Spleen (tissue), 11 donors: ENCODE measurements at regions not wholly inside any gene's neighbourhood (a gene's known extent, or its start where the extent isn't known, plus 50 kb on each side); places are given as distances from the start of the nearest gene placed in this dataset.
A peak's percentile ranks its signal among the peaks of the same experiment; 100 is the strongest.
"Not testable (repeated sequence)": the region's sequence is repeated elsewhere in the genome, so short reads cannot be mapped to it uniquely, and the experiment has no call there.

ENCODE experiments used
- DNase-seq: peaks from one replicate; pipeline ENCODE4 v3.0.0-alpha.2; 2020
- H3K27ac ChIP-seq, 8 donors: fragments of 200-600 bp; sonication (generic) in 7 of 8; 1 replicate in 4 of 8; 2 replicates in 4 of 8; pipeline versions ENCODE4 v1.5.0 to v1.8.0; 2016 to 2021; ENCODE audit warnings: inconsistent platforms in 4 of 8, mild to moderate bottlenecking in 4 of 8, moderate library complexity in 1 of 8
- H3K27me3 ChIP-seq, 7 donors: fragments of 200-600 bp; sonication (generic) in 6 of 7; replicated peaks in 1 of 7; 1 replicate in 4 of 7; 2 replicates in 3 of 7; pipeline versions ENCODE4 v1.5.0 to v1.8.0; 2016 to 2021; ENCODE audit warnings: inconsistent platforms in 3 of 7, mild to moderate bottlenecking in 1 of 7
- H3K36me3 ChIP-seq, 6 donors: fragments of 200-600 bp; sonication (generic) in 5 of 6; 1 replicate in 4 of 6; 2 replicates in 2 of 6; pipeline versions ENCODE4 v1.5.0 to v1.8.0; 2016 to 2021; ENCODE audit warnings: inconsistent platforms in 2 of 6
- H3K4me1 ChIP-seq, 6 donors: fragments of 200-600 bp; sonication (generic) in 5 of 6; 1 replicate in 3 of 6; 2 replicates in 3 of 6; pipeline versions ENCODE4 v1.5.0 to v1.8.0; 2016 to 2021; ENCODE audit warnings: inconsistent platforms in 3 of 6
- H3K4me3 ChIP-seq, 8 donors: fragments of 200-600 bp; sonication (generic) in 7 of 8; 1 replicate in 4 of 8; 2 replicates in 4 of 8; pipeline versions ENCODE4 v1.5.0 to v1.8.0; 2016 to 2021; ENCODE audit warnings: inconsistent platforms in 4 of 8, mild to moderate bottlenecking in 4 of 8, moderate library complexity in 2 of 8
- H3K9me3 ChIP-seq, 8 donors: fragments of 200-600 bp; sonication (generic) in 7 of 8; 1 replicate in 4 of 8; 2 replicates in 4 of 8; pipeline versions ENCODE4 v1.5.0 to v1.8.0; 2016 to 2021; ENCODE audit warnings: inconsistent platforms in 4 of 8
- POLR2A ChIP-seq, 3 donors: fragments of 450-650 bp; IDR thresholded peaks; one replicate each; pipeline ENCODE4 v1.5.1; 2017; ENCODE audit warnings: antibody characterized with exemption in 3 of 3, mild to moderate bottlenecking in 1 of 3
- POLR2AphosphoS5 ChIP-seq, 3 donors: sonication (generic); formaldehyde crosslinking; IDR thresholded peaks; one replicate each; pipeline ENCODE4 v1.5.1; 2017; ENCODE audit warnings: antibody characterized with exemption in 3 of 3
- WGBS, 5 donors: extraction: QIAGEN DNeasy Blood & Tissue Kit in 3 of 5; methylation state at CpG; one replicate each; pipeline versions ENCODE4 v1.1.5 to v1.1.7; 2013 to 2018; 5-methylcytosine and 5-hydroxymethylcytosine counted together
- intact Hi-C: fragments of 100-400 bp; cut with DNase I; formaldehyde crosslinking; loops from one replicate; pipeline ENCODE4 v1.15.0; 2023; ENCODE audit warnings: low total_unique reads
- TF ChIP-seq, protein P1 (sequence below), 11 experiments: fragments of 200-600 bp in 7 of 11; fragments of 450-650 bp in 4 of 11; sonication (generic) in 4 of 11; IDR thresholded peaks in 8 of 11; conservative IDR thresholded peaks in 3 of 11; 1 replicate in 7 of 11; 2 replicates in 4 of 11; pipeline versions ENCODE4 v1.4.0 to v1.8.0; 2016 to 2021; ENCODE audit warnings: antibody characterized with exemption in 11 of 11, inconsistent platforms in 4 of 11, mild to moderate bottlenecking in 1 of 11
- donor health status: healthy with polysubstance abuse.
- donor health status: DM: no; HTN: no; CAD: no; lungs with moderate emphysema.
- donor health status: DM: no; HTN: no; CAD: no.
- donor health status: Bipolar disorder and iron deficiency.
- donor health status: healthy.
- donor health status: DM: no; HTN: no; CAD: no.
- donor health status: DM: yes; HTN: yes; CAD: no.

DNA sequence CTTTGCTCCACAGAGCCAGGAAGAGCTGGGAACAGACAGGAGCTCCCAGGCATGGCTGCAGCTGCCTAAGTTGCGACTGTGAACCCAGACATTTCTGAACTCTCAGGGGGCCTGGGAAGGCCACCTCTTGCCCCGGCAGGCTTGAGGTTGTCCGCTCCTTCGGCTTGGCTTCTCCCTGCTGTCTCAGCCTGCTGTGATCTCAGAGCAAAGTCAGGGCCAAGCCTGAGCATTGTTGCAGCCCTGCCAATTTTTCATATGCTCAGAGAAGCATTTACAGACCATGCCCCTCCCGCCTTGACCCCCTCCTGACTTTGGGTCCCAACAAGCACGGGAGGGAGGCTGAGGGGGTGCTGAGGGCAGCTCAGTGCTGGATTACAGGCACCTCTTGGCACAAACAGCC, 1439.1 kb upstream of the FLRT2 start:
- no peaks in the 10 kb centered on the region for H3K27me3 ChIP-seq
- H3K4me1 ChIP-seq = peaks cover 0 to 3% (median 0%) of the 10 kb centered on the region in 6 donors
- intact Hi-C loops = no loop called here
- 73 to 84% (median 81%) methylated on average over 5 to 6 of the region's 6 CpGs for WGBS, 5 donors
- H3K9me3 ChIP-seq = peaks cover 0 to 5% (median 0%) of the 10 kb centered on the region in 8 donors
- no peaks in the 10 kb centered on the region for H3K36me3 ChIP-seq
- no peak overlapping the region for H3K27ac ChIP-seq
- no peak overlapping the region for H3K4me3 ChIP-seq
- no peak for TF ChIP-seq POLR2AphosphoS5 (IDR thresholded peaks at IDR 0.05)
- TF ChIP-seq POLR2A (IDR thresholded peaks at IDR 0.05) = no peak
- TF ChIP-seq, protein P1, sequence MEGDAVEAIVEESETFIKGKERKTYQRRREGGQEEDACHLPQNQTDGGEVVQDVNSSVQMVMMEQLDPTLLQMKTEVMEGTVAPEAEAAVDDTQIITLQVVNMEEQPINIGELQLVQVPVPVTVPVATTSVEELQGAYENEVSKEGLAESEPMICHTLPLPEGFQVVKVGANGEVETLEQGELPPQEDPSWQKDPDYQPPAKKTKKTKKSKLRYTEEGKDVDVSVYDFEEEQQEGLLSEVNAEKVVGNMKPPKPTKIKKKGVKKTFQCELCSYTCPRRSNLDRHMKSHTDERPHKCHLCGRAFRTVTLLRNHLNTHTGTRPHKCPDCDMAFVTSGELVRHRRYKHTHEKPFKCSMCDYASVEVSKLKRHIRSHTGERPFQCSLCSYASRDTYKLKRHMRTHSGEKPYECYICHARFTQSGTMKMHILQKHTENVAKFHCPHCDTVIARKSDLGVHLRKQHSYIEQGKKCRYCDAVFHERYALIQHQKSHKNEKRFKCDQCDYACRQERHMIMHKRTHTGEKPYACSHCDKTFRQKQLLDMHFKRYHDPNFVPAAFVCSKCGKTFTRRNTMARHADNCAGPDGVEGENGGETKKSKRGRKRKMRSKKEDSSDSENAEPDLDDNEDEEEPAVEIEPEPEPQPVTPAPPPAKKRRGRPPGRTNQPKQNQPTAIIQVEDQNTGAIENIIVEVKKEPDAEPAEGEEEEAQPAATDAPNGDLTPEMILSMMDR (IDR thresholded peaks at IDR 0.05 in 8 of 11, conservative IDR thresholded peaks at IDR 0.05 in 3 of 11) = no peak
- DNase-seq = peak; percentile 37

- no peak for TF ChIP-seq POLR2AphosphoS5 (IDR thresholded peaks at IDR 0.05)
- intact Hi-C loops = no loop called here
- WGBS, 5 donors = 28 to 46% (median 41%) methylated on average over 1 of the region's 1 CpG
- Histone ChIP-seq H3K9me3 (peaks cover 0 to 23% (median 11%) of the 10 kb centered on the region in 8 donors), H3K4me1 (peaks cover 0 to 4% (median 0%) of the 10 kb centered on the region in 6 donors), H3K27me3 (no peaks in the 10 kb centered on the region), H3K36me3 (no peaks in the 10 kb centered on the region), H3K4me3 (no peak overlapping the region), H3K27ac (no peak overlapping the region)
- no peak for DNase-seq
Measured at GRCh38 chr14:84095681-84096080, 1434.3 kb upstream of the FLRT2 start.

DNA sequence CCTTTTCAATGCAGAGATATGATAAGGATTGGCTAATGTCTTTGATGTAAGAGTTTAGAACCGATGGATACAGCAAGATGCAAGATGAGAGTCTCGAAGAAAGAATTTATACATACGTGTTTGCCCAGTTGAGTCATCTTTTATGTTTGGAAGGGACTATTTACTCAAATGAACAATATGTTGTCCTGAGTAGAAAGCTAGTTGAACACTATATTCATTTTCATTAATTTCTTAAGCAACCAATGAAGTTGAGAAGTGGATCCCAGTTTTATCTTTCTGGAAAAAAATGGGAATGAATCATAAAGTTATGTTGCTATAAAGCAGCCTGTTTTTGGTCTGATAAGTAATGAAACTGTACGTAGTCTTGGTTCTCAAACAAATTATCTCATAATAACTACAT, 1431.7 kb upstream of the FLRT2 start:
- Histone ChIP-seq H3K27ac (no peak overlapping the region), H3K27me3 (no peaks in the 10 kb centered on the region), H3K4me3 (no peak overlapping the region), H3K36me3 (no peaks in the 10 kb centered on the region), H3K4me1 (peaks cover 0 to 4% (median 0%) of the 10 kb centered on the region in 6 donors), H3K9me3 (peaks cover 0 to 42% (median 22%) of the 10 kb centered on the region in 8 donors)
- DNase-seq = no peak
- intact Hi-C loops = no loop called here
- WGBS, 5 donors = 91 to 96% (median 92%) methylated on average over 4 of the region's 4 CpGs
- no peak for TF ChIP-seq POLR2AphosphoS5 (IDR thresholded peaks at IDR 0.05)
- no peak for TF ChIP-seq POLR2A (IDR thresholded peaks at IDR 0.05)
- TF ChIP-seq, protein P1 (IDR thresholded peaks at IDR 0.05 in 8 of 11, conservative IDR thresholded peaks at IDR 0.05 in 3 of 11) = no peak

DNA sequence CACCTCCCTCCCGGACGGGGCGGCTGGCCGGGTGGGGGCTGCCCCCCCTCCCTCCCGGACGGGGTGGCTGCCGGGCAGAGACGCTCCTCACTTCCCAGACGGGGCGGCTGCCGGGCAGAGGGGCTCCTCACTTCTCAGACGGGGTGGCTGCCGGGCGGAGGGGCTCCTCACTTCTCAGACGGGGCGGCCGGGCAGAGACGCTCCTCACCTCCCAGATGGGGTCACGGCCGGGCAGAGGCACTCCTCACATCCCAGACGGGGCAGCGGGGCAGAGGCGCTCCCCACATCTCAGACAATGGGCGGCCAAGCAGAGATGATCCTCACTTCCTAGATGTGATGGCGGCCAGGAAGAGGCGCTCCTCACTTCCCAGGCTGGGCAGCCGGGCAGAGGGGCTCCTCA, 1430.4 kb upstream of the FLRT2 start:
- WGBS, 5 donors = 93 to 100% (median 97%) methylated on average over 1 to 27 of the region's 27 CpGs; no CpG with 5 or more reads in 1 of the 5 donors
- H3K27ac ChIP-seq, intact Hi-C loops, H3K4me1 ChIP-seq, H3K4me3 ChIP-seq, H3K27me3 ChIP-seq, DNase-seq, H3K36me3 ChIP-seq: not testable (repeated sequence)
- peaks cover 0 to 50% (median 30%) of the 10 kb centered on the region in 8 donors for H3K9me3 ChIP-seq

GRCh38 chr14:84107835-84108343, 1422.1 kb upstream of the FLRT2 start:
- H3K27me3 ChIP-seq = no peaks in the 10 kb centered on the region
- DNase-seq = no peak
- H3K27ac ChIP-seq = no peak overlapping the region
- H3K36me3 ChIP-seq = no peaks in the 10 kb centered on the region
- no peak overlapping the region for H3K4me3 ChIP-seq
- intact Hi-C loops = no loop called here
- no peaks in the 10 kb centered on the region for H3K4me1 ChIP-seq
- H3K9me3 ChIP-seq = peaks cover 0 to 29% (median 14%) of the 10 kb centered on the region in 8 donors
- TF ChIP-seq, protein P1 (IDR thresholded peaks at IDR 0.05 in 8 of 11, conservative IDR thresholded peaks at IDR 0.05 in 3 of 11) = no peak
- no peak for TF ChIP-seq POLR2A (IDR thresholded peaks at IDR 0.05)
- TF ChIP-seq POLR2AphosphoS5 (IDR thresholded peaks at IDR 0.05) = no peak
